Glutamatergic neuron (in vitro differentiated cells): ENCODE measurements at regions not wholly inside any gene's neighbourhood (a gene's known extent, or its start where the extent isn't known, plus 50 kb on each side); places are given as distances from the start of the nearest gene placed in this dataset.

Source experiments
- DNase-seq: peaks from one replicate; pipeline ENCODE4 v3.0.0; 2022
- H3K27ac Mint-ChIP-seq: one replicate; pipeline ENCODE4 v1.8.0; 2020; ENCODE audit warnings: mild to moderate bottlenecking, mixed read lengths, inconsistent platforms; ENCODE audit not compliant: unreplicated experiment
- H3K27me3 Mint-ChIP-seq: one replicate; pipeline ENCODE4 v1.8.0; 2020; ENCODE audit warnings: mild to moderate bottlenecking, moderate library complexity, mixed read lengths, inconsistent platforms; ENCODE audit not compliant: unreplicated experiment
- H3K36me3 Mint-ChIP-seq: one replicate; pipeline ENCODE4 v1.8.0; 2020; ENCODE audit warnings: mild to moderate bottlenecking, mixed read lengths, inconsistent platforms; ENCODE audit not compliant: unreplicated experiment
- H3K4me1 Mint-ChIP-seq: one replicate; pipeline ENCODE4 v1.8.0; 2020; ENCODE audit warnings: mild to moderate bottlenecking, low read depth, mixed read lengths, inconsistent platforms; ENCODE audit not compliant: unreplicated experiment
- H3K4me3 Mint-ChIP-seq: one replicate; pipeline ENCODE4 v1.8.0; 2020; ENCODE audit warnings: mild to moderate bottlenecking, mixed read lengths, inconsistent platforms; ENCODE audit not compliant: unreplicated experiment
- H3K9me3 Mint-ChIP-seq: one replicate; pipeline ENCODE4 v1.8.0; 2020; ENCODE audit warnings: mild to moderate bottlenecking, moderate library complexity, mixed read lengths, inconsistent platforms; ENCODE audit not compliant: unreplicated experiment
- CTCF ChIP-seq: fragments of 200-600 bp; sonication (generic); IDR thresholded peaks from one replicate; pipeline ENCODE4 v1.5.0; 2021; ENCODE audit not compliant: partially characterized antibody, unreplicated experiment

- no peaks in the 10 kb centered on the region for H3K9me3 Mint-ChIP-seq
- H3K4me1 Mint-ChIP-seq = no peaks in the 10 kb centered on the region
- peaks cover 2% of the 10 kb centered on the region for H3K27me3 Mint-ChIP-seq
- no peak overlapping the region for H3K27ac Mint-ChIP-seq
- H3K36me3 Mint-ChIP-seq = no peaks in the 10 kb centered on the region
- H3K4me3 Mint-ChIP-seq = no peak overlapping the region
- no peak for TF ChIP-seq CTCF
- DNase-seq = no peak
Measured at GRCh38 chr1:199955235-199955634, 72.3 kb upstream of the NR5A2 start.

- no peak overlapping the region for H3K4me3 Mint-ChIP-seq
Measured at GRCh38 chr1:199956005-199956404, 71.5 kb upstream of the NR5A2 start.

GRCh38 chr1:199959033-199959774, 68.3 kb upstream of the NR5A2 start:
- no peaks in the 10 kb centered on the region for H3K9me3 Mint-ChIP-seq
- no peak for DNase-seq
- H3K4me1 Mint-ChIP-seq = no peaks in the 10 kb centered on the region
- no peak overlapping the region for H3K4me3 Mint-ChIP-seq
- TF ChIP-seq CTCF = no peak
- H3K36me3 Mint-ChIP-seq = no peaks in the 10 kb centered on the region
- H3K27me3 Mint-ChIP-seq = peaks cover 2% of the 10 kb centered on the region
- no peak overlapping the region for H3K27ac Mint-ChIP-seq

More at GRCh38 chr1:199956005-199956404, 71.5 kb upstream of the NR5A2 start:
- H3K27ac Mint-ChIP-seq = no peak overlapping the region
- peaks cover 2% of the 10 kb centered on the region for H3K27me3 Mint-ChIP-seq
- H3K9me3 Mint-ChIP-seq = no peaks in the 10 kb centered on the region
- no peaks in the 10 kb centered on the region for H3K36me3 Mint-ChIP-seq
- H3K4me1 Mint-ChIP-seq = no peaks in the 10 kb centered on the region
- TF ChIP-seq CTCF = no peak
- DNase-seq = no peak

- no peak overlapping the region for H3K27ac Mint-ChIP-seq
- DNase-seq = no peak
- no peaks in the 10 kb centered on the region for H3K9me3 Mint-ChIP-seq
- no peaks in the 10 kb centered on the region for H3K4me1 Mint-ChIP-seq
- TF ChIP-seq CTCF = no peak
- no peaks in the 10 kb centered on the region for H3K36me3 Mint-ChIP-seq
- no peak overlapping the region for H3K4me3 Mint-ChIP-seq
- H3K27me3 Mint-ChIP-seq = peaks cover 2% of the 10 kb centered on the region
Measured at GRCh38 chr1:199959775-199960110, 67.8 kb upstream of the NR5A2 start.

GRCh38 chr1:199970125-199970524, 57.4 kb upstream of the NR5A2 start:
- no peaks in the 10 kb centered on the region for H3K4me1 Mint-ChIP-seq
- no peak for TF ChIP-seq CTCF
- no peaks in the 10 kb centered on the region for H3K36me3 Mint-ChIP-seq
- no peaks in the 10 kb centered on the region for H3K9me3 Mint-ChIP-seq
- no peak overlapping the region for H3K27ac Mint-ChIP-seq
- no peak for DNase-seq
- no peak overlapping the region for H3K4me3 Mint-ChIP-seq
- H3K27me3 Mint-ChIP-seq = peaks cover 2% of the 10 kb centered on the region
